PC-3 (cell line): ENCODE measurements at regions not wholly inside any gene's neighbourhood (a gene's known extent, or its start where the extent isn't known, plus 50 kb on each side); places are given as distances from the start of the nearest gene placed in this dataset.

Experiments used
- ATAC-seq: fragments of 200-7000 bp; cut with Tn5 transposase; 2 replicates; pipeline ENCODE4 v1.9.1; 2020; ENCODE audit warnings: mild to moderate bottlenecking, moderate library complexity
- BruUV-seq: library from RNA; stranded (reverse); fragments of 400-500 nt; replicated peaks from 2 replicates; lab custom pipeline; 2021; lab: Mats Ljungman, UMichigan
- CTCF ChIA-PET: fragments of 300-600 bp; sonication (Branson Sonifier 250); formaldehyde crosslinking; loops from one replicate; lab custom pipeline; 2022; ENCODE audit warnings: antibody characterized with exemption; lab: Charles Lee
- POLR2A ChIA-PET: fragments of 300-600 bp; sonication (Branson Sonifier 250); formaldehyde crosslinking; loops from one replicate; lab custom pipeline; 2022; ENCODE audit warnings: antibody characterized with exemption; ENCODE audit not compliant: unreplicated experiment; lab: Charles Lee
- DNase-seq: peaks from one replicate; pipeline ENCODE4 v3.0.0-alpha.2; 2015
- H2AFZ ChIP-seq: fragments of 300-600 bp; sonication (generic); 2 replicates; pipeline ENCODE4 v1.6.0; 2016; ENCODE audit warnings: antibody characterized with exemption, low read length
- H3F3A ChIP-seq: fragments of 300-600 bp; sonication (generic); one replicate; pipeline ENCODE4 v1.6.0; 2017; ENCODE audit warnings: antibody characterized with exemption, low read length, control low read depth, mild to moderate bottlenecking; ENCODE audit not compliant: unreplicated experiment
- H3K27ac ChIP-seq: fragments of 300-600 bp; sonication (generic); 2 replicates; pipeline ENCODE4 v1.5.1; 2016; ENCODE audit warnings: mild to moderate bottlenecking, low read length
- H3K27me3 ChIP-seq: fragments of 300-600 bp; sonication (generic); 2 replicates; pipeline ENCODE4 v1.6.1; 2016; ENCODE audit warnings: low read length, mixed read lengths
- H3K36me3 ChIP-seq: fragments of 300-600 bp; sonication (generic); 2 replicates; pipeline ENCODE4 v1.6.1; 2016; ENCODE audit warnings: low read depth, mixed run types, low read length, mixed read lengths
- H3K4me1 ChIP-seq: fragments of 300-600 bp; sonication (generic); 2 replicates; pipeline ENCODE4 v1.5.1; 2016; ENCODE audit warnings: low read length; ENCODE audit not compliant: insufficient read depth
- H3K4me2 ChIP-seq: fragments of 300-600 bp; sonication (generic); 2 replicates; pipeline ENCODE4 v1.6.0; 2016; ENCODE audit warnings: low read length
- H3K4me3 ChIP-seq: fragments of 300-600 bp; sonication (generic); 2 replicates; pipeline ENCODE4 v1.5.1; 2016; ENCODE audit warnings: mild to moderate bottlenecking, low read length, mixed read lengths
- H3K79me2 ChIP-seq: fragments of 300-600 bp; sonication (generic); 2 replicates; pipeline ENCODE4 v1.6.1; 2017; ENCODE audit warnings: low read length, mixed read lengths
- H3K9ac ChIP-seq: fragments of 300-600 bp; sonication (generic); 2 replicates; pipeline ENCODE4 v1.6.0; 2016; ENCODE audit warnings: mild to moderate bottlenecking, low read length
- H3K9me2 ChIP-seq: fragments of 300-600 bp; sonication (generic); replicated peaks from 2 replicates; pipeline ENCODE4 v1.6.1; 2016; ENCODE audit warnings: mixed run types, low read length, mixed read lengths
- H3K9me3 ChIP-seq: fragments of 300-600 bp; sonication (generic); 2 replicates; pipeline ENCODE4 v1.6.1; 2016; ENCODE audit warnings: low read length, mixed read lengths
- H4K20me1 ChIP-seq: fragments of 300-600 bp; sonication (generic); 2 replicates; pipeline ENCODE4 v1.6.1; 2016; ENCODE audit warnings: low read length, mixed read lengths
- CTCF ChIP-seq: fragments of 300-600 bp; sonication (generic); conservative IDR thresholded peaks from 2 replicates; pipeline ENCODE4 v1.5.1; 2017; ENCODE audit warnings: antibody characterized with exemption, low read depth, mild to moderate bottlenecking, low read length
- EZH2 ChIP-seq: fragments of 300-600 bp; sonication (generic); IDR thresholded peaks from one replicate; pipeline ENCODE4 v1.6.1; 2017; ENCODE audit warnings: antibody characterized with exemption, mild to moderate bottlenecking, low read length; ENCODE audit not compliant: unreplicated experiment
- EZH2phosphoT487 ChIP-seq: fragments of 300-600 bp; sonication (generic); IDR thresholded peaks from 2 replicates; pipeline ENCODE4 v1.6.1; 2018; ENCODE audit warnings: mild to moderate bottlenecking, antibody characterized with exemption, low read length, borderline replicate concordance
- intact Hi-C: fragments of 100-400 bp; cut with micrococcal nuclease; formaldehyde crosslinking; loops from 2 replicates; pipeline ENCODE4 v1.9.0; 2023

- TF ChIP-seq EZH2phosphoT487 (no peak), EZH2 (no peak), CTCF (no peak)
- Histone ChIP-seq H3K79me2 (no peaks in the 10 kb centered on the region), H4K20me1 (no peaks in the 10 kb centered on the region), H3K4me2 (no peak overlapping the region), H3K27me3 (no peaks in the 10 kb centered on the region), H3K27ac (no peak overlapping the region), H3K9me3 (no peaks in the 10 kb centered on the region), H3K4me3 (no peak overlapping the region), H3K9me2 (no peaks in the 10 kb centered on the region), H3K36me3 (no peaks in the 10 kb centered on the region), H3F3A (no peaks in the 10 kb centered on the region), H3K9ac (no peak overlapping the region), H2AFZ (no peak overlapping the region), H3K4me1 (peaks cover 5% of the 10 kb centered on the region)
- POLR2A ChIA-PET: no interaction called here
- no peak for DNase-seq
- intact Hi-C loops: no loop called here
- ATAC-seq: no peak
- CTCF ChIA-PET: interaction anchor here (0.7 kb wide), 1 partner anchor 62 kb away, joined by 4 read pairs; no protein-coding TSS in a partner anchor
- BruUV-seq: no TSS peak
Measured at GRCh38 chr2:207233731-207234130, 68.0 kb upstream of the KLF7 start.

- intact Hi-C loops: loop anchor here (5.0 kb wide), 1 partner anchor 253 kb away; no protein-coding TSS in a partner anchor
- no peaks in the 10 kb centered on the region for H3K79me2 ChIP-seq
- no peaks in the 10 kb centered on the region for H4K20me1 ChIP-seq
- H2AFZ ChIP-seq: no peak overlapping the region
- no peaks in the 10 kb centered on the region for H3F3A ChIP-seq
- no peak overlapping the region for H3K4me3 ChIP-seq
- DNase-seq: no peak
- TF ChIP-seq EZH2phosphoT487: no peak
- no peaks in the 10 kb centered on the region for H3K9me2 ChIP-seq
- H3K4me1 ChIP-seq: peaks cover 22% of the 10 kb centered on the region
- no peak overlapping the region for H3K27ac ChIP-seq
- CTCF ChIA-PET: no interaction called here
- no peak for ATAC-seq
- no peak overlapping the region for H3K4me2 ChIP-seq
- no peak overlapping the region for H3K9ac ChIP-seq
- POLR2A ChIA-PET: no interaction called here
- H3K36me3 ChIP-seq: no peaks in the 10 kb centered on the region
- no peaks in the 10 kb centered on the region for H3K27me3 ChIP-seq
- BruUV-seq: no TSS peak
- H3K9me3 ChIP-seq: no peaks in the 10 kb centered on the region
Measured at GRCh38 chr2:207235621-207236020, 69.9 kb upstream of the KLF7 start.

- ATAC-seq: no peak
- H3F3A ChIP-seq: no peaks in the 10 kb centered on the region
- ChIA-PET POLR2A (no interaction called here), CTCF (no interaction called here)
- no peak overlapping the region for H3K27ac ChIP-seq
- no peak overlapping the region for H3K4me2 ChIP-seq
- H3K27me3 ChIP-seq: no peaks in the 10 kb centered on the region
- no peak overlapping the region for H2AFZ ChIP-seq
- no peaks in the 10 kb centered on the region for H3K79me2 ChIP-seq
- H3K4me3 ChIP-seq: no peak overlapping the region
- H3K36me3 ChIP-seq: no peaks in the 10 kb centered on the region
- no peak overlapping the region for H3K9ac ChIP-seq
- H4K20me1 ChIP-seq: no peaks in the 10 kb centered on the region
- no peaks in the 10 kb centered on the region for H3K9me3 ChIP-seq
- intact Hi-C loops: loop anchor here (5.0 kb wide), 1 partner anchor 254 kb away; no protein-coding TSS in a partner anchor
- TF ChIP-seq EZH2phosphoT487 (no peak), EZH2 (no peak), CTCF (no peak)
- BruUV-seq: no TSS peak
- no peak for DNase-seq
- H3K9me2 ChIP-seq: no peaks in the 10 kb centered on the region
- peaks cover 29% of the 10 kb centered on the region for H3K4me1 ChIP-seq
Measured at GRCh38 chr2:207236156-207236935, 70.6 kb upstream of the KLF7 start.
